Kidney glomerular epithelial cell (primary cell): ENCODE measurements at regions not wholly inside any gene's neighbourhood (a gene's known extent, or its start where the extent isn't known, plus 50 kb on each side); places are given as distances from the start of the nearest gene placed in this dataset.
"Not testable (repeated sequence)": the region's sequence is repeated elsewhere in the genome, so short reads cannot be mapped to it uniquely, and the experiment has no call there.

Experiments
- DNase-seq: peaks from one replicate; lab custom pipeline; 2025; lab: John Stamatoyannopoulos, UW

- DNase-seq, result not testable (repeated sequence)
Observed at GRCh38 chr4:127478271-127478670, 154.5 kb upstream of the INTU start.

- peak; percentile 42 for DNase-seq
Observed at GRCh38 chr4:127479031-127479622, 153.6 kb upstream of the INTU start.

- no peak for DNase-seq
Observed at GRCh38 chr4:127482049-127482448, 150.7 kb upstream of the INTU start.

GRCh38 chr4:127484117-127484516 is 148.6 kb upstream of the INTU start:
- no peak for DNase-seq

- no peak for DNase-seq
Observed at GRCh38 chr4:127486248-127486647, 146.5 kb upstream of the INTU start.

GRCh38 chr4:127491571-127491970 is 141.2 kb upstream of the INTU start:
- DNase-seq, result no peak

- not testable (repeated sequence) for DNase-seq
Observed at GRCh38 chr4:127496875-127497274, 135.9 kb upstream of the INTU start.

- DNase-seq, result no peak
Observed at GRCh38 chr4:127498366-127498765, 134.4 kb upstream of the INTU start.

GRCh38 chr4:127500242-127500641 is 132.5 kb upstream of the INTU start:
- DNase-seq, result no peak

GRCh38 chr4:127501103-127501502 is 131.7 kb upstream of the INTU start:
- DNase-seq, result no peak

GRCh38 chr4:127503111-127503510 is 129.6 kb upstream of the INTU start:
- no peak for DNase-seq

GRCh38 chr4:127505203-127505602 is 127.6 kb upstream of the INTU start:
- DNase-seq, result peak; percentile 27

GRCh38 chr4:127506283-127506682 is 126.5 kb upstream of the INTU start:
- DNase-seq, result no peak

- no peak for DNase-seq
Observed at GRCh38 chr4:127509155-127509554, 123.6 kb upstream of the INTU start.

- DNase-seq, result not testable (repeated sequence)
Observed at GRCh38 chr4:127512672-127513071, 120.1 kb upstream of the INTU start.

- DNase-seq, result not testable (repeated sequence)
Observed at GRCh38 chr4:127515259-127515658, 117.5 kb upstream of the INTU start.

- no peak for DNase-seq
Observed at GRCh38 chr4:127518046-127518445, 114.7 kb upstream of the INTU start.

- DNase-seq, result no peak
Observed at GRCh38 chr4:127521463-127521862, 111.3 kb upstream of the INTU start.

- DNase-seq, result no peak
Observed at GRCh38 chr4:127523369-127523768, 109.4 kb upstream of the INTU start.

- DNase-seq, result no peak
Observed at GRCh38 chr4:127525608-127526007, 107.1 kb upstream of the INTU start.

- DNase-seq, result no peak
Observed at GRCh38 chr4:127528302-127528701, 104.5 kb upstream of the INTU start.

- not testable (repeated sequence) for DNase-seq
Observed at GRCh38 chr4:127529879-127530278, 102.9 kb upstream of the INTU start.

GRCh38 chr4:127533028-127533700 is 99.6 kb upstream of the INTU start:
- DNase-seq, result no peak
